ENCODE measurements at regions not wholly inside any gene's neighbourhood (a gene's known extent, or its start where the extent isn't known, plus 50 kb on each side); places are given as distances from the start of the nearest gene placed in this dataset.

- no peak for TF ChIP-seq ARNTL (CRISPR knock-in tag; IDR thresholded peaks at IDR 0.05; ENCODE audit: borderline replicate concordance, low read depth)
Observed at GRCh38 chr6:51430589-51430988, 611.9 kb downstream of the TFAP2B start (continued).

GRCh38 chr6:51432481-51432880 lies 613.8 kb downstream of the TFAP2B start:
- no peak for ATAC-seq
- TF ChIP-seq ZNF8 (CRISPR knock-in tag; IDR thresholded peaks at IDR 0.05) (no peak), RARB (CRISPR knock-in tag; IDR thresholded peaks at IDR 0.05) (no peak), TCF4 (CRISPR knock-in tag; IDR thresholded peaks at IDR 0.05; ENCODE audit: borderline replicate concordance) (no peak), TOX (CRISPR knock-in tag; IDR thresholded peaks at IDR 0.05; ENCODE audit: borderline replicate concordance) (no peak), ESRRG (CRISPR knock-in tag; IDR thresholded peaks at IDR 0.05) (no peak), ZFP30 (CRISPR knock-in tag; IDR thresholded peaks at IDR 0.05) (no peak), ZNF565 (CRISPR knock-in tag; conservative IDR thresholded peaks at IDR 0.05; ENCODE audit: low read depth) (no peak), CREB5 (CRISPR knock-in tag; IDR thresholded peaks at IDR 0.05; ENCODE audit: low read depth) (no peak), POU6F1 (CRISPR knock-in tag; IDR thresholded peaks at IDR 0.05; ENCODE audit: borderline replicate concordance, low read depth) (no peak), CSRNP3 (CRISPR knock-in tag; IDR thresholded peaks at IDR 0.05) (no peak), ZNF70 (CRISPR knock-in tag; IDR thresholded peaks at IDR 0.05) (no peak), PPARA (CRISPR knock-in tag; IDR thresholded peaks at IDR 0.05; ENCODE audit: borderline replicate concordance) (no peak), ZFP3 (CRISPR knock-in tag; IDR thresholded peaks at IDR 0.05) (no peak)

GRCh38 chr6:51450248-51450957 lies 631.7 kb downstream of the TFAP2B start:
- TF ChIP-seq TSHZ2 (CRISPR knock-in tag; IDR thresholded peaks at IDR 0.05) (no peak), ZFP30 (CRISPR knock-in tag; IDR thresholded peaks at IDR 0.05) (no peak), ARNTL (CRISPR knock-in tag; IDR thresholded peaks at IDR 0.05; ENCODE audit: borderline replicate concordance, low read depth) (no peak), PPARA (CRISPR knock-in tag; IDR thresholded peaks at IDR 0.05; ENCODE audit: borderline replicate concordance) (no peak), ZFP3 (CRISPR knock-in tag; IDR thresholded peaks at IDR 0.05) (no peak), POU6F1 (CRISPR knock-in tag; IDR thresholded peaks at IDR 0.05; ENCODE audit: borderline replicate concordance, low read depth) (no peak), OSR1 (CRISPR knock-in tag; IDR thresholded peaks at IDR 0.05) (no peak), CSDC2 (CRISPR knock-in tag; IDR thresholded peaks at IDR 0.05) (no peak), TOX (CRISPR knock-in tag; IDR thresholded peaks at IDR 0.05; ENCODE audit: borderline replicate concordance) (no peak), SNAI2 (CRISPR knock-in tag; IDR thresholded peaks at IDR 0.05) (no peak), ZNF70 (CRISPR knock-in tag; IDR thresholded peaks at IDR 0.05) (no peak), ESRRG (CRISPR knock-in tag; IDR thresholded peaks at IDR 0.05) (no peak), RARB (CRISPR knock-in tag; IDR thresholded peaks at IDR 0.05) (no peak), GLIS3 (CRISPR knock-in tag; IDR thresholded peaks at IDR 0.05) (no peak), BACH2 (CRISPR knock-in tag; IDR thresholded peaks at IDR 0.05; ENCODE audit: borderline replicate concordance) (no peak)
- ATAC-seq, result no peak

Measured in SK-N-SH treated with all-trans-retinoic acid at 6 μM for 48 hours (cell line).